WTC11 (cell line): ENCODE measurements at regions not wholly inside any gene's neighbourhood (a gene's known extent, or its start where the extent isn't known, plus 50 kb on each side); places are given as distances from the start of the nearest gene placed in this dataset.

Experiments
- JUN ChIP-seq: sonication (generic); formaldehyde crosslinking; IDR thresholded peaks from 2 replicates; pipeline ENCODE4 v1.8.0; 2023; ENCODE audit warnings: mild to moderate bottlenecking, missing genetic modification reagents
- KAT7 ChIP-seq: sonication (generic); formaldehyde crosslinking; IDR thresholded peaks from 2 replicates; pipeline ENCODE4 v1.8.1; 2023; ENCODE audit warnings: missing genetic modification reagents, mild to moderate bottlenecking, borderline replicate concordance
- NFATC4 ChIP-seq: fragments of 250-450 bp; sonication (Bioruptor Pico); IDR thresholded peaks from 2 replicates; pipeline ENCODE4 v1.9.0; 2021; ENCODE audit warnings: mild to moderate bottlenecking
- NR2C2 ChIP-seq: sonication (generic); formaldehyde crosslinking; IDR thresholded peaks from 2 replicates; pipeline ENCODE4 v1.8.0; 2022; ENCODE audit warnings: mild to moderate bottlenecking, missing genetic modification reagents
- SOX15 ChIP-seq: fragments of 250-450 bp; sonication (Bioruptor Pico); IDR thresholded peaks from 2 replicates; pipeline ENCODE4 v1.9.0; 2021; ENCODE audit warnings: mild to moderate bottlenecking
- ZNF121 ChIP-seq: sonication (generic); formaldehyde crosslinking; IDR thresholded peaks from 2 replicates; pipeline ENCODE4 v1.8.0; 2023; ENCODE audit warnings: missing genetic modification reagents
- TF ChIP-seq, protein P1 (sequence below): fragments of 200-600 bp; IDR thresholded peaks from 2 replicates; pipeline ENCODE4 v1.8.0; 2022; ENCODE audit warnings: antibody characterized with exemption
- TF ChIP-seq, protein P2 (sequence below): fragments of 250-450 bp; sonication (Bioruptor Pico); conservative IDR thresholded peaks from 2 replicates; pipeline ENCODE4 v1.9.0; 2021; ENCODE audit warnings: mild to moderate bottlenecking
- TF ChIP-seq, protein P3 (sequence below): sonication (generic); formaldehyde crosslinking; IDR thresholded peaks from 2 replicates; pipeline ENCODE4 v1.8.1; 2022; ENCODE audit warnings: mild to moderate bottlenecking, moderate library complexity, missing genetic modification reagents

DNA sequence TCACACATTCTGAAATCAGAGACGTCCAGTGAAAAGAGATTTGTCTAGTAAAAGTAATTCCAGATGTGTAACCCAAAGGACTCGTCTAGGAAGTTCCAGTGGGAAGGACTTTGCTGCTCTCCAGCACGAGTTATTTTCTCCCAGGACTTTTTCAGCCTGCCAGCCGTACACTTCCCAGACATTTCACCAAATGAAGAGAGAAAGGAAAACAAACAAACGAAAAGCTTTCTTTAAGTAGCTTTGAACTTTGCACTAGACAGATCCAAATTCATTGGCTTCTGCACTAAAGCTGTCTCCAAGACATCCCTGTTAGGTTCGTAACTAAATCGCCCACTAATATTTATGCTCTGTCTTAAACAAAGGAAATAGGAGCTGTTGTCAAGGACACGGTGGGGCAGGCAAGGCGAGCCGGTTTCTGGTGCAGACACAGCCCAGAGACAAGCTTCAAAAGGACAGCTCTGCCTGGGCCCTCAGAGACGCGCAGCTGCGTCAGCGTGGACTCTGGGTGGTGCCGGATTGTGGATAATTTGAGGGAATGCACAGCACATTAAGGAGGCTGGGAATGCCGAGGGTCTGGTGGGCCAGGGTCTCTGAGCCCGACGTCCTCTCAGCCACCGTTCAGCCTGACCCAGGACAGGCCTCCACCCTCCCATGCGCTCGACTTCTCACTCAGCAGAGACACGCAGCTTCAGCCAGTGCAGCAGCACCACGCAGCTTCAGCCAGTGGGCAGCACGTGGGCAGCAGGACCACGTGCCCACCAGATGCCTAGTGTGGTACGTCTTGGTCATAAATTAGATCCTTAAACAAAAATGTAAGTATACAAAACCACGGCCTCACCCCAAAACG lies 64.1 kb upstream of the INSIG1 start:
- TF ChIP-seq, protein P1, sequence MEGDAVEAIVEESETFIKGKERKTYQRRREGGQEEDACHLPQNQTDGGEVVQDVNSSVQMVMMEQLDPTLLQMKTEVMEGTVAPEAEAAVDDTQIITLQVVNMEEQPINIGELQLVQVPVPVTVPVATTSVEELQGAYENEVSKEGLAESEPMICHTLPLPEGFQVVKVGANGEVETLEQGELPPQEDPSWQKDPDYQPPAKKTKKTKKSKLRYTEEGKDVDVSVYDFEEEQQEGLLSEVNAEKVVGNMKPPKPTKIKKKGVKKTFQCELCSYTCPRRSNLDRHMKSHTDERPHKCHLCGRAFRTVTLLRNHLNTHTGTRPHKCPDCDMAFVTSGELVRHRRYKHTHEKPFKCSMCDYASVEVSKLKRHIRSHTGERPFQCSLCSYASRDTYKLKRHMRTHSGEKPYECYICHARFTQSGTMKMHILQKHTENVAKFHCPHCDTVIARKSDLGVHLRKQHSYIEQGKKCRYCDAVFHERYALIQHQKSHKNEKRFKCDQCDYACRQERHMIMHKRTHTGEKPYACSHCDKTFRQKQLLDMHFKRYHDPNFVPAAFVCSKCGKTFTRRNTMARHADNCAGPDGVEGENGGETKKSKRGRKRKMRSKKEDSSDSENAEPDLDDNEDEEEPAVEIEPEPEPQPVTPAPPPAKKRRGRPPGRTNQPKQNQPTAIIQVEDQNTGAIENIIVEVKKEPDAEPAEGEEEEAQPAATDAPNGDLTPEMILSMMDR, result no peak
- TF ChIP-seq KAT7 (CRISPR knock-in tag) (no peak), SOX15 (CRISPR knock-in tag) (no peak), NR2C2 (CRISPR knock-in tag) (no peak), ZNF121 (no peak), JUN (CRISPR knock-in tag) (no peak), NFATC4 (CRISPR knock-in tag) (no peak)
- TF ChIP-seq, protein P2, sequence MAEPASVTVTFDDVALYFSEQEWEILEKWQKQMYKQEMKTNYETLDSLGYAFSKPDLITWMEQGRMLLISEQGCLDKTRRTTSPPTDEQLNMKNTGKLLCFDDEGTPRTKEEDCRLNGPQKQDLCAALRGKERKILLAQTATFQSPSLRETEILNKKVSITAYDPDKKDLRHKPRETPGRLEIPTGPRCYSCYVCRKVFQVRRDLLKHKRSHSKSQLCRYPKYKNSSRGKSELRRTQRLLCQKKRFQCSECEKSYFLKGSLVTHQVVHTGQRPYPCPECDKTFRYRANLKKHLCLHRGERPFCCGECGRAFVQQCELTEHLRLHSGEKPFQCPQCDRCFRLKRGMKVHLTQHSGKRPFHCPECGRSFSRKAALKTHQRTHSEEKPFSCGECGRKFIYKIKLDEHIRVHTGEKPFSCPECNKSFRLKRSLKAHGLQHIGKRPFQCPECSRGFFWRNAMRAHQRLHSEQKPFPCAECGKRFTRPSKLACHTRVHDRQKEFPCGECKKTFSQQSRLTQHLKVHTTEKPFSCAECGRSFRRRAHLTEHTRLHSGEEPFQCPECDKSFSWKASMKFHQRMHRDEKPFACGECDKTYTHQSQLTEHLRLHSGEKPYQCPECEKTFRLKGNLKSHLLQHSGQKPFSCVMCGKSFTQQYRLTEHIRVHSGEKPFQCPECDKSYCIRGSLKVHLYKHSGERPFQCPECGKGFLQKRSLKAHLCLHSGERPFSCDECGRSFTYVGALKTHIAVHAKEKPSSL, result no peak
- TF ChIP-seq, protein P3, sequence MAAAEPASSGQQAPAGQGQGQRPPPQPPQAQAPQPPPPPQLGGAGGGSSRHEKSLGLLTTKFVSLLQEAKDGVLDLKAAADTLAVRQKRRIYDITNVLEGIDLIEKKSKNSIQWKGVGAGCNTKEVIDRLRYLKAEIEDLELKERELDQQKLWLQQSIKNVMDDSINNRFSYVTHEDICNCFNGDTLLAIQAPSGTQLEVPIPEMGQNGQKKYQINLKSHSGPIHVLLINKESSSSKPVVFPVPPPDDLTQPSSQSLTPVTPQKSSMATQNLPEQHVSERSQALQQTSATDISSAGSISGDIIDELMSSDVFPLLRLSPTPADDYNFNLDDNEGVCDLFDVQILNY (CRISPR knock-in tag), result no peak
